CD14-positive monocyte (primary cell): ENCODE measurements at regions not wholly inside any gene's neighbourhood (a gene's known extent, or its start where the extent isn't known, plus 50 kb on each side); places are given as distances from the start of the nearest gene placed in this dataset.

Source experiments
- DNase-seq, 3 donors: peaks; one replicate each; pipeline ENCODE4 v3.0.0-alpha.2; 2011 to 2022
- H2AFZ ChIP-seq: 2 replicates; pipeline ENCODE4 v1.6.0; 2012; ENCODE audit warnings: mild to moderate bottlenecking, low read depth, low read length, inconsistent platforms; ENCODE audit not compliant: insufficient read depth, poor library complexity, severe bottlenecking
- H3K27ac ChIP-seq, 2 donors: 1 replicate in 1 of 2; 2 replicates in 1 of 2; pipeline ENCODE4 v1.5.1; 2012 to 2013; ENCODE audit warnings: low read length in 2 of 2, control low read depth in 1 of 2, inconsistent platforms in 1 of 2, low read depth in 1 of 2, mild to moderate bottlenecking in 1 of 2
- H3K27me3 ChIP-seq, 2 donors: one replicate each; pipeline versions ENCODE4 v1.6.0 to v1.6.1; 2011 to 2013; ENCODE audit warnings: low read length in 2 of 2; ENCODE audit not compliant: control insufficient read depth in 2 of 2, insufficient read depth in 2 of 2
- H3K36me3 ChIP-seq, 2 donors: replicated peaks in 1 of 2; 1 replicate in 1 of 2; 2 replicates in 1 of 2; pipeline versions ENCODE4 v1.5.1 to v1.6.1; 2012 to 2013; ENCODE audit warnings: low read length in 2 of 2, control low read depth in 1 of 2, inconsistent platforms in 1 of 2, mild to moderate bottlenecking in 1 of 2; ENCODE audit not compliant: insufficient read depth in 2 of 2, control insufficient read depth in 1 of 2
- H3K4me1 ChIP-seq, 2 donors: 1 replicate in 1 of 2; 2 replicates in 1 of 2; pipeline versions ENCODE4 v1.5.1 to v1.6.1; 2012 to 2013; ENCODE audit warnings: low read length in 2 of 2, control low read depth in 1 of 2, inconsistent platforms in 1 of 2, mild to moderate bottlenecking in 1 of 2, moderate library complexity in 1 of 2; ENCODE audit not compliant: insufficient read depth in 2 of 2, control insufficient read depth in 1 of 2
- H3K4me2 ChIP-seq: replicated peaks from 2 replicates; pipeline ENCODE3; 2012; ENCODE audit warnings: low read length, moderate library complexity, mild to moderate bottlenecking; ENCODE audit not compliant: poor library complexity, severe bottlenecking; ENCODE audit errors: extremely low read depth
- H3K4me3 ChIP-seq, 3 experiments: fragments of 200-600 bp in 1 of 3; sonication (generic) in 1 of 3; replicated peaks in 1 of 3; 1 replicate in 2 of 3; 2 replicates in 1 of 3; pipeline ENCODE4 v1.5.1; 2011 to 2013; ENCODE audit warnings: low read length in 3 of 3, mild to moderate bottlenecking in 3 of 3, control low read depth in 2 of 3, low read depth in 2 of 3, inconsistent platforms in 1 of 3, moderate library complexity in 1 of 3
- H3K79me2 ChIP-seq: 2 replicates; pipeline ENCODE4 v1.6.0; 2012; ENCODE audit warnings: mild to moderate bottlenecking, control low read depth, inconsistent platforms, low read length, moderate library complexity; ENCODE audit not compliant: insufficient read depth
- H3K9ac ChIP-seq: 2 replicates; pipeline ENCODE4 v1.6.0; 2017; ENCODE audit warnings: low read length, mild to moderate bottlenecking; ENCODE audit not compliant: insufficient read depth, poor library complexity, severe bottlenecking
- H3K9me3 ChIP-seq, 2 donors: replicated peaks in 1 of 2; 1 replicate in 1 of 2; 2 replicates in 1 of 2; pipeline versions ENCODE4 v1.5.1 to v1.6.1; 2012 to 2013; ENCODE audit warnings: low read length in 2 of 2, control low read depth in 1 of 2; ENCODE audit not compliant: control insufficient read depth in 1 of 2, insufficient read depth in 1 of 2
- H4K20me1 ChIP-seq: 2 replicates; pipeline ENCODE4 v1.6.0; 2012; ENCODE audit warnings: mild to moderate bottlenecking, low read length, control low read depth, moderate library complexity; ENCODE audit not compliant: insufficient read depth
- H3K27ac Mint-ChIP-seq, 7 donors: one replicate each; pipeline ENCODE4 v1.8.0; 2020; ENCODE audit warnings: mild to moderate bottlenecking in 7 of 7, mixed read lengths in 7 of 7, moderate library complexity in 6 of 7, inconsistent platforms in 2 of 7
- H3K27me3 Mint-ChIP-seq, 3 donors: one replicate each; pipeline ENCODE4 v1.8.0; 2021 to 2022; ENCODE audit warnings: low read depth in 3 of 3, mild to moderate bottlenecking in 3 of 3, mixed read lengths in 3 of 3, moderate library complexity in 3 of 3, inconsistent platforms in 1 of 3
- H3K36me3 Mint-ChIP-seq, 2 donors: one replicate each; pipeline ENCODE4 v1.8.0; 2020; ENCODE audit warnings: mixed read lengths in 2 of 2, inconsistent platforms in 1 of 2, mild to moderate bottlenecking in 1 of 2
- H3K4me1 Mint-ChIP-seq: one replicate; pipeline ENCODE4 v1.8.0; 2020; ENCODE audit warnings: mild to moderate bottlenecking, mixed read lengths
- H3K4me3 Mint-ChIP-seq, 2 donors: one replicate each; pipeline ENCODE4 v1.8.0; 2020; ENCODE audit warnings: mild to moderate bottlenecking in 2 of 2, mixed read lengths in 2 of 2, moderate library complexity in 1 of 2
- H3K9me3 Mint-ChIP-seq, 7 donors: one replicate each; pipeline ENCODE4 v1.8.0; 2020 to 2022; ENCODE audit warnings: mixed read lengths in 7 of 7, mild to moderate bottlenecking in 6 of 7, moderate library complexity in 6 of 7, inconsistent platforms in 2 of 7
- CTCF ChIP-seq: fragments of 200-600 bp; IDR thresholded peaks from one replicate; pipeline ENCODE4 v1.8.0; 2022; ENCODE audit warnings: antibody characterized with exemption, mild to moderate bottlenecking
- WGBS: methylation state at CpG from one replicate; pipeline ENCODE4 v1.1.5; 2013; ENCODE audit warnings: missing lambda C conversion rate; ENCODE audit not compliant: insufficient coverage; 5-methylcytosine and 5-hydroxymethylcytosine counted together
- intact Hi-C, 2 donors: fragments of 100-400 bp; cut with micrococcal nuclease; formaldehyde crosslinking; loops; one replicate each; pipeline versions ENCODE4 v1.15.0 to v1.15.1; 2023

- intact Hi-C loops = no loop called here
- no peaks in the 10 kb centered on the region for H3K36me3 Mint-ChIP-seq
- peaks cover 26% of the 10 kb centered on the region in 2 donors for H3K9me3 ChIP-seq
- no peaks in the 10 kb centered on the region for H3K27me3 ChIP-seq
- H3K27me3 Mint-ChIP-seq = peaks cover 1 to 10% (median 3%) of the 10 kb centered on the region in 3 donors
- no peaks in the 10 kb centered on the region for H3K79me2 ChIP-seq
- peaks cover 15 to 33% (median 29%) of the 10 kb centered on the region in 7 donors for H3K9me3 Mint-ChIP-seq
- no peaks in the 10 kb centered on the region for H3K36me3 ChIP-seq
- H3K4me1 ChIP-seq = no peaks in the 10 kb centered on the region
- H3K27ac Mint-ChIP-seq = no peak overlapping the region
- no peak for TF ChIP-seq CTCF
- no CpG with 5 or more reads among the region's 2 CpGs for WGBS
- DNase-seq = no peak
- no peak overlapping the region for H3K9ac ChIP-seq
- no peak overlapping the region for H3K4me3 ChIP-seq
- no peaks in the 10 kb centered on the region for H3K4me1 Mint-ChIP-seq
- H3K4me2 ChIP-seq = no peak overlapping the region
- no peak overlapping the region for H3K27ac ChIP-seq
- no peaks in the 10 kb centered on the region for H4K20me1 ChIP-seq
- H2AFZ ChIP-seq = no peak overlapping the region
- no peak overlapping the region for H3K4me3 Mint-ChIP-seq
Observed at GRCh38 chr1:229810961-229811360, 184.9 kb downstream of the URB2 start.

GRCh38 chr1:229812148-229812547 is 186.1 kb downstream of the URB2 start:
- Mint-ChIP-seq H3K9me3 (peaks cover 12 to 25% (median 23%) of the 10 kb centered on the region in 7 donors), H3K27ac (no peak overlapping the region), H3K4me3 (no peak overlapping the region), H3K36me3 (no peaks in the 10 kb centered on the region), H3K4me1 (no peaks in the 10 kb centered on the region), H3K27me3 (peaks cover 1 to 11% (median 7%) of the 10 kb centered on the region in 3 donors)
- Histone ChIP-seq H3K27ac (no peak overlapping the region), H4K20me1 (no peaks in the 10 kb centered on the region), H3K79me2 (no peaks in the 10 kb centered on the region), H3K9me3 (peaks cover 16 to 26% of the 10 kb centered on the region in 2 donors), H3K36me3 (no peaks in the 10 kb centered on the region), H2AFZ (no peak overlapping the region), H3K9ac (no peak overlapping the region), H3K27me3 (no peaks in the 10 kb centered on the region), H3K4me3 (no peak overlapping the region), H3K4me2 (no peak overlapping the region), H3K4me1 (no peaks in the 10 kb centered on the region)
- intact Hi-C loops = no loop called here
- TF ChIP-seq CTCF = no peak
- no peak for DNase-seq
- no CpG with 5 or more reads among the region's 1 CpG for WGBS
